H9 (cell line): ENCODE measurements at regions not wholly inside any gene's neighbourhood (a gene's known extent, or its start where the extent isn't known, plus 50 kb on each side); places are given as distances from the start of the nearest gene placed in this dataset.

ENCODE experiments used
- DNase-seq: peaks from one replicate; pipeline ENCODE4 v3.0.0-alpha.2; 2017
- H2AFZ ChIP-seq: one replicate; pipeline ENCODE4 v1.6.1; 2013; ENCODE audit warnings: mild to moderate bottlenecking, low read length, control low read depth, moderate library complexity
- H2AK5ac ChIP-seq: 2 replicates; pipeline ENCODE4 v1.6.1; 2013; ENCODE audit warnings: low read length, control low read depth, mixed read lengths; ENCODE audit not compliant: insufficient read length
- H2BK120ac ChIP-seq: one replicate; pipeline ENCODE4 v1.6.1; 2013; ENCODE audit warnings: low read depth, mild to moderate bottlenecking, low read length, control low read depth, inconsistent platforms; ENCODE audit not compliant: poor library complexity, severe bottlenecking
- H2BK12ac ChIP-seq: 2 replicates; pipeline ENCODE4 v1.6.1; 2013; ENCODE audit warnings: low read length, control low read depth, mixed read lengths, low read depth; ENCODE audit not compliant: insufficient read length
- H2BK15ac ChIP-seq: 2 replicates; pipeline ENCODE4 v1.6.1; 2013; ENCODE audit warnings: low read depth, low read length, control low read depth
- H2BK20ac ChIP-seq: one replicate; pipeline ENCODE4 v1.6.1; 2013; ENCODE audit warnings: low read depth, mild to moderate bottlenecking, low read length, control low read depth, inconsistent platforms; ENCODE audit not compliant: poor library complexity, severe bottlenecking
- H2BK5ac ChIP-seq: 2 replicates; pipeline ENCODE4 v1.6.1; 2013; ENCODE audit warnings: low read length, control low read depth, mixed read lengths; ENCODE audit not compliant: insufficient read length
- H3K14ac ChIP-seq: 2 replicates; pipeline ENCODE4 v1.6.1; 2013; ENCODE audit warnings: low read length, control low read depth; ENCODE audit not compliant: insufficient read depth
- H3K18ac ChIP-seq: 2 replicates; pipeline ENCODE4 v1.6.1; 2013; ENCODE audit warnings: low read depth, mild to moderate bottlenecking, mixed read lengths, low read length, control low read depth; ENCODE audit not compliant: insufficient read length
- H3K23ac ChIP-seq: 2 replicates; pipeline ENCODE4 v1.6.1; 2013; ENCODE audit warnings: low read length, control low read depth, mixed read lengths, low read depth; ENCODE audit not compliant: insufficient read length
- H3K23me2 ChIP-seq: 2 replicates; pipeline ENCODE4 v1.6.1; 2013; ENCODE audit warnings: low read depth, mild to moderate bottlenecking, mixed read lengths, low read length, control low read depth; ENCODE audit not compliant: insufficient read length, poor library complexity, severe bottlenecking
- H3K27ac ChIP-seq: 2 replicates; pipeline ENCODE4 v1.5.1; 2013; ENCODE audit warnings: low read length, control low read depth, mixed read lengths, low read depth; ENCODE audit not compliant: insufficient read length
- H3K27me3 ChIP-seq: 2 replicates; pipeline ENCODE4 v1.6.1; 2013; ENCODE audit warnings: low read length, control low read depth, inconsistent platforms; ENCODE audit not compliant: insufficient read depth
- H3K4ac ChIP-seq: 2 replicates; pipeline ENCODE4 v1.6.1; 2013; ENCODE audit warnings: low read depth, mild to moderate bottlenecking, control low read depth, inconsistent platforms, low read length, moderate library complexity
- H3K4me1 ChIP-seq: 2 replicates; pipeline ENCODE4 v1.6.1; 2013; ENCODE audit warnings: low read length, control low read depth, inconsistent platforms; ENCODE audit not compliant: insufficient read depth
- H3K4me2 ChIP-seq: 2 replicates; pipeline ENCODE4 v1.6.1; 2013; ENCODE audit warnings: low read length, control low read depth, mixed read lengths; ENCODE audit not compliant: insufficient read length, insufficient read depth
- H3K56ac ChIP-seq: 2 replicates; pipeline ENCODE4 v1.6.1; 2013; ENCODE audit warnings: low read depth, mild to moderate bottlenecking, mixed read lengths, low read length, control low read depth; ENCODE audit not compliant: insufficient read length
- H3K79me1 ChIP-seq: 2 replicates; pipeline ENCODE4 v1.6.1; 2013; ENCODE audit warnings: low read depth, mild to moderate bottlenecking, moderate library complexity, low read length, control low read depth, inconsistent platforms; ENCODE audit not compliant: insufficient read depth, poor library complexity, severe bottlenecking
- H3K79me2 ChIP-seq: 2 replicates; pipeline ENCODE4 v1.6.1; 2013; ENCODE audit warnings: low read length, control low read depth, inconsistent platforms; ENCODE audit not compliant: insufficient read depth
- H3K9ac ChIP-seq: 2 replicates; pipeline ENCODE4 v1.6.1; 2013; ENCODE audit warnings: low read length, control low read depth, mixed read lengths; ENCODE audit not compliant: insufficient read length; ENCODE audit errors: extremely low read depth
- H3K9me3 ChIP-seq: one replicate; pipeline ENCODE4 v1.6.1; 2013; ENCODE audit warnings: low read depth, low read length, inconsistent platforms; ENCODE audit not compliant: control insufficient read depth
- H3T11ph ChIP-seq: one replicate; pipeline ENCODE4 v1.6.1; 2013; ENCODE audit warnings: mild to moderate bottlenecking, low read length, control low read depth, inconsistent platforms
- H4K20me1 ChIP-seq: one replicate; pipeline ENCODE4 v1.6.1; 2013; ENCODE audit not compliant: control insufficient read depth, insufficient read length, insufficient read depth
- H4K5ac ChIP-seq: 2 replicates; pipeline ENCODE4 v1.6.1; 2013; ENCODE audit warnings: low read depth, mild to moderate bottlenecking, mixed read lengths, low read length, control low read depth; ENCODE audit not compliant: insufficient read length
- H4K8ac ChIP-seq: replicated peaks from 2 replicates; pipeline ENCODE4 v1.6.1; 2013; ENCODE audit warnings: low read length, control low read depth, mixed read lengths, low read depth; ENCODE audit not compliant: insufficient read length
- H4K91ac ChIP-seq: 2 replicates; pipeline ENCODE4 v1.6.1; 2013; ENCODE audit warnings: low read depth, mild to moderate bottlenecking, moderate library complexity, mixed read lengths, low read length, control low read depth; ENCODE audit not compliant: insufficient read length
- H3K27ac Mint-ChIP-seq, 3 experiments: 2 replicates in 2 of 3; 3 replicates in 1 of 3; pipeline ENCODE4 v1.8.0; 2020 to 2021; ENCODE audit warnings: mixed read lengths in 3 of 3, mild to moderate bottlenecking in 1 of 3, moderate library complexity in 1 of 3
- H3K27me3 Mint-ChIP-seq: 2 replicates; pipeline ENCODE4 v1.8.0; 2021; ENCODE audit warnings: low read depth, mild to moderate bottlenecking, moderate library complexity, mixed read lengths
- H3K36me3 Mint-ChIP-seq, 3 experiments: 2 replicates in 2 of 3; 3 replicates in 1 of 3; pipeline ENCODE4 v1.8.0; 2020 to 2021; ENCODE audit warnings: low read depth in 3 of 3, mixed read lengths in 3 of 3; ENCODE audit not compliant: insufficient read depth in 1 of 3
- H3K4me1 Mint-ChIP-seq, 2 experiments: 2 replicates each; pipeline ENCODE4 v1.8.0; 2020; ENCODE audit warnings: mixed read lengths in 2 of 2
- H3K4me3 Mint-ChIP-seq, 2 experiments: 2 replicates in 1 of 2; 3 replicates in 1 of 2; pipeline ENCODE4 v1.8.0; 2020 to 2021; ENCODE audit warnings: mild to moderate bottlenecking in 2 of 2, mixed read lengths in 2 of 2, moderate library complexity in 1 of 2
- H3K9me3 Mint-ChIP-seq, 2 experiments: 2 replicates in 1 of 2; 3 replicates in 1 of 2; pipeline ENCODE4 v1.8.0; 2020; ENCODE audit warnings: mild to moderate bottlenecking in 2 of 2, mixed read lengths in 2 of 2, moderate library complexity in 1 of 2
- CTCF ChIP-seq: fragments of 200-600 bp; sonication (generic); conservative IDR thresholded peaks from 3 replicates; pipeline ENCODE4 v1.8.0; 2021; ENCODE audit warnings: antibody characterized with exemption, mild to moderate bottlenecking
- WGBS: extraction: QIAGEN DNeasy Blood & Tissue Kit; methylation state at CpG from one replicate; pipeline ENCODE4 v1.1.7; 2013; ENCODE audit warnings: missing lambda C conversion rate, low lambda C conversion rate, mixed read lengths; ENCODE audit not compliant: insufficient read length; ENCODE audit errors: extremely low coverage; 5-methylcytosine and 5-hydroxymethylcytosine counted together

DNA sequence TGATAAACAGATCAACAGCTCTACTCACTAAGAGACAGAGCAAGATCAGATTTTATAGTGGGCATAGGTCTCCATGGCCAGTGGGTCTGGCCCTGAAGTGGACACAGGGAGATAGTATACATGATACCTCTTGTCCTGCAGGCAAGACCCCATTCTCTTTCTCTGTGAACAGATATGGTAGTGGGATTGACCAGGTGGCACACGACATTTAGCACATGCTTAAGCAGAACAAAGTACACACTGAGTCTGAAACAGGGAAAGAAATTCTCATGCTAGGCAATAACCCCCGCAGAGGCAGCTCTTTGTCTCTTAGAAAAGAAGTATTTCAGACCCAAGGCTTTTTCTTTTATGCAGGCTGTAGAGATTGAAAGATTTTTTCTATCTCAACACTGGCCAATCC is 1331.2 kb downstream of the FSCB start:
- H3K9me3 Mint-ChIP-seq, result no peaks in the 10 kb centered on the region; a peak in 1 of 5 replicates
- WGBS, result no CpG with 5 or more reads among the region's 2 CpGs
- H3K23me2 ChIP-seq, result no peaks in the 10 kb centered on the region

More for the DNA sequence above, 1331.2 kb downstream of the FSCB start:
- Mint-ChIP-seq H3K4me3 (no peak overlapping the region), H3K4me1 (no peaks in the 10 kb centered on the region), H3K27ac (no peak overlapping the region), H3K27me3 (no peaks in the 10 kb centered on the region), H3K36me3 (no peaks in the 10 kb centered on the region; a peak in 1 of 7 replicates)
- Histone ChIP-seq H3K79me1 (no peaks in the 10 kb centered on the region), H4K20me1 (no peaks in the 10 kb centered on the region), H2BK120ac (no peak overlapping the region), H2BK5ac (no peak overlapping the region), H3T11ph (no peak overlapping the region), H3K27me3 (no peaks in the 10 kb centered on the region), H2AFZ (no peak overlapping the region), H2BK12ac (no peak overlapping the region), H3K18ac (no peak overlapping the region), H2AK5ac (no peak overlapping the region), H3K9me3 (no peaks in the 10 kb centered on the region), H4K91ac (no peak overlapping the region), H3K23ac (no peak overlapping the region), H3K56ac (no peak overlapping the region), H3K4me2 (no peak overlapping the region), H3K79me2 (no peaks in the 10 kb centered on the region), H3K4me1 (no peaks in the 10 kb centered on the region), H2BK15ac (no peak overlapping the region), H3K9ac (no peak overlapping the region), H4K8ac (no peak overlapping the region), H3K14ac (no peak overlapping the region), H3K27ac (no peak overlapping the region), H3K4ac (no peak overlapping the region), H2BK20ac (no peak overlapping the region), H4K5ac (no peak overlapping the region)
- no peak for DNase-seq
- no peak for TF ChIP-seq CTCF
